ENCODE measurements at regions not wholly inside any gene's neighbourhood (a gene's known extent, or its start where the extent isn't known, plus 50 kb on each side); places are given as distances from the start of the nearest gene placed in this dataset.

DNA sequence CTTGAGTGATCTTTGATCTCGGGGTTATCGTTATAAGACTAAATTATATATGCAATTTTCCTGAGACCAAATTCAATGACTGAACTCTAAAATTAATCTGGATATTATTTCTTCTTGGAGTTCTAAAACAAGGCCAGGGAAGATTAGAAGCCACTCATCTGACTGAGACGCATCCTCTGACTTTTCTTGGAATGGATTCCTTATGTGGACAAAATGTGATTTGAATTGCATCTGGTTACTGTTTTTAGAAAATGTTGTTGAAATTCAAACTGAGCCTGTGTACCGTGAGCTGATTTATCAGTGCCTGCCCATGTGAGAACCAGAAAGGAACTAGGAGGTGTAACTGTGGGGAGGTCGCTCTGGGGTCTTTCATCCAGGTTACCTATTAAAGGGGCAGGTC lies 330.8 kb downstream of the OSR1 start:
- H3K36me3 ChIP-seq (ENCODE audit: control insufficient read depth in 2 of 2, extremely low read depth in 1 of 2, insufficient read depth in 2 of 2, low read length in 2 of 2), result no peaks in the 10 kb centered on the region
- H3K9me3 ChIP-seq (replicated peaks; ENCODE audit: control insufficient read depth, insufficient read depth, low read length), result no peaks in the 10 kb centered on the region
- H3K4me1 ChIP-seq (ENCODE audit: control insufficient read depth, extremely low read depth, insufficient read depth, low read length), result no peaks in the 10 kb centered on the region
- no peak overlapping the region for H3K9ac ChIP-seq (replicated peaks; ENCODE audit: extremely low read depth, insufficient read depth, low read length)
- no peak overlapping the region for H3K27ac ChIP-seq (ENCODE audit: insufficient read depth, low read depth, low read length)
- H3K9me1 ChIP-seq (replicated peaks; ENCODE audit: control insufficient read depth, extremely low read depth, insufficient read depth, low read length), result no peaks in the 10 kb centered on the region
- no peak overlapping the region for H3K4me2 ChIP-seq (ENCODE audit: insufficient read depth, low read length)
- DNase-seq (ENCODE audit: low read depth, low spot score) (no peak), FAIRE-seq (no peak)
- no peaks in the 10 kb centered on the region for H4K20me1 ChIP-seq (replicated peaks; ENCODE audit: control insufficient read depth, extremely low read depth, insufficient read depth, low read length)
- no peaks in the 10 kb centered on the region for H3K79me2 ChIP-seq (ENCODE audit: control insufficient read depth, insufficient read depth, low read length)
- no peak overlapping the region for H2AFZ ChIP-seq (ENCODE audit: low read depth, low read length)
- TF ChIP-seq GATA2 (IDR thresholded peaks at IDR 0.05; ENCODE audit: insufficient read depth, insufficient read length, low read depth, low read length), result no peak
- no peak for TF ChIP-seq FOS (IDR thresholded peaks at IDR 0.05; ENCODE audit: borderline replicate concordance, insufficient read depth, low read length)
- no peak for TF ChIP-seq POLR2A (IDR thresholded peaks at IDR 0.05; ENCODE audit: low read depth, low read length)
- TF ChIP-seq, protein P1, sequence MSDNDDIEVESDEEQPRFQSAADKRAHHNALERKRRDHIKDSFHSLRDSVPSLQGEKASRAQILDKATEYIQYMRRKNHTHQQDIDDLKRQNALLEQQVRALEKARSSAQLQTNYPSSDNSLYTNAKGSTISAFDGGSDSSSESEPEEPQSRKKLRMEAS (IDR thresholded peaks at IDR 0.05; ENCODE audit: insufficient read depth, insufficient read length), result no peak
- TF ChIP-seq JUN (IDR thresholded peaks at IDR 0.05; ENCODE audit: borderline replicate concordance, insufficient read depth, insufficient read length, low read depth), result no peak
- no peak for TF ChIP-seq EZH2 (IDR thresholded peaks at IDR 0.05; ENCODE audit: borderline replicate concordance, low read depth, low read length, severe bottlenecking)
- no peak for TF ChIP-seq POLR2AphosphoS5 (IDR thresholded peaks at IDR 0.05; ENCODE audit: insufficient read depth, low read depth, low read length)
- TF ChIP-seq, protein P2, sequence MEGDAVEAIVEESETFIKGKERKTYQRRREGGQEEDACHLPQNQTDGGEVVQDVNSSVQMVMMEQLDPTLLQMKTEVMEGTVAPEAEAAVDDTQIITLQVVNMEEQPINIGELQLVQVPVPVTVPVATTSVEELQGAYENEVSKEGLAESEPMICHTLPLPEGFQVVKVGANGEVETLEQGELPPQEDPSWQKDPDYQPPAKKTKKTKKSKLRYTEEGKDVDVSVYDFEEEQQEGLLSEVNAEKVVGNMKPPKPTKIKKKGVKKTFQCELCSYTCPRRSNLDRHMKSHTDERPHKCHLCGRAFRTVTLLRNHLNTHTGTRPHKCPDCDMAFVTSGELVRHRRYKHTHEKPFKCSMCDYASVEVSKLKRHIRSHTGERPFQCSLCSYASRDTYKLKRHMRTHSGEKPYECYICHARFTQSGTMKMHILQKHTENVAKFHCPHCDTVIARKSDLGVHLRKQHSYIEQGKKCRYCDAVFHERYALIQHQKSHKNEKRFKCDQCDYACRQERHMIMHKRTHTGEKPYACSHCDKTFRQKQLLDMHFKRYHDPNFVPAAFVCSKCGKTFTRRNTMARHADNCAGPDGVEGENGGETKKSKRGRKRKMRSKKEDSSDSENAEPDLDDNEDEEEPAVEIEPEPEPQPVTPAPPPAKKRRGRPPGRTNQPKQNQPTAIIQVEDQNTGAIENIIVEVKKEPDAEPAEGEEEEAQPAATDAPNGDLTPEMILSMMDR (IDR thresholded peaks at IDR 0.05; ENCODE audit: extremely low read depth in 1 of 2, insufficient read depth in 1 of 2, low read depth in 1 of 2, low read length in 2 of 2), result no peak
- TF ChIP-seq MYC (IDR thresholded peaks at IDR 0.05; ENCODE audit: low read depth, low read length), result no peak
- ChIA-PET POLR2A (no interaction called here), CTCF (no interaction called here)
- no peaks in the 10 kb centered on the region for H3K27me3 ChIP-seq (ENCODE audit: control insufficient read depth in 2 of 2, insufficient read depth in 2 of 2, low read length in 2 of 2)
- dilution Hi-C loops (cut with MboI; ENCODE audit: extremely low pct_ligation_motif_present, low sequenced_read_pairs) (no loop called here), intact Hi-C loops (cut with micrococcal nuclease) (no loop called here)
- H3K4me3 ChIP-seq (replicated peaks in 1 of 3; ENCODE audit: insufficient read depth in 1 of 3, low read depth in 1 of 3, low read length in 3 of 3), result no peak overlapping the region
- no TSS peak for BruUV-seq (replicated peaks)

All from endothelial cell of umbilical vein (primary cell).